ENCODE measurements at regions not wholly inside any gene's neighbourhood (a gene's known extent, or its start where the extent isn't known, plus 50 kb on each side); places are given as distances from the start of the nearest gene placed in this dataset.

DNA sequence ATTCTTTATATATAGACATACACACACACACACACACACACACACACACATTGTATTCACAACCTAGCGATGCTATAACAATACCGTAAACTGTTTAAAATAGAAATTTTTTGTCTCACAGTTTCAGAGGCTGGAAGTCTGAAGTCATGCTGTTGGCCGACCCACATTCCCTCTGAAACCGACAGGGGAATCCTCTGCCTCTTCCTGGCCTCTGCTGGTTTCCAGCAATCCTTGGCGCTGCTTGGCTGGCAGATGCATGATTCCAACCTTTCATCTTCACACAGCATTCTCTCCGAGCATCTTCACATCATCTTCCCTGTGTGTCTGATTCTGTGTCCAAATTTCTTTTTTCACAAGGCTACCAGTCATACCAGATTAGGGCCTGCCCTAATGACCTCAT lies 94.8 kb downstream of the CCDC71L start:
- TF ChIP-seq POLR2A (IDR thresholded peaks at IDR 0.05), result no peak
- TF ChIP-seq, protein P1, sequence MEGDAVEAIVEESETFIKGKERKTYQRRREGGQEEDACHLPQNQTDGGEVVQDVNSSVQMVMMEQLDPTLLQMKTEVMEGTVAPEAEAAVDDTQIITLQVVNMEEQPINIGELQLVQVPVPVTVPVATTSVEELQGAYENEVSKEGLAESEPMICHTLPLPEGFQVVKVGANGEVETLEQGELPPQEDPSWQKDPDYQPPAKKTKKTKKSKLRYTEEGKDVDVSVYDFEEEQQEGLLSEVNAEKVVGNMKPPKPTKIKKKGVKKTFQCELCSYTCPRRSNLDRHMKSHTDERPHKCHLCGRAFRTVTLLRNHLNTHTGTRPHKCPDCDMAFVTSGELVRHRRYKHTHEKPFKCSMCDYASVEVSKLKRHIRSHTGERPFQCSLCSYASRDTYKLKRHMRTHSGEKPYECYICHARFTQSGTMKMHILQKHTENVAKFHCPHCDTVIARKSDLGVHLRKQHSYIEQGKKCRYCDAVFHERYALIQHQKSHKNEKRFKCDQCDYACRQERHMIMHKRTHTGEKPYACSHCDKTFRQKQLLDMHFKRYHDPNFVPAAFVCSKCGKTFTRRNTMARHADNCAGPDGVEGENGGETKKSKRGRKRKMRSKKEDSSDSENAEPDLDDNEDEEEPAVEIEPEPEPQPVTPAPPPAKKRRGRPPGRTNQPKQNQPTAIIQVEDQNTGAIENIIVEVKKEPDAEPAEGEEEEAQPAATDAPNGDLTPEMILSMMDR (IDR thresholded peaks at IDR 0.05), result no peak
